ENCODE measurements at regions not wholly inside any gene's neighbourhood (a gene's known extent, or its start where the extent isn't known, plus 50 kb on each side); places are given as distances from the start of the nearest gene placed in this dataset.

- TF ChIP-seq, protein P1, sequence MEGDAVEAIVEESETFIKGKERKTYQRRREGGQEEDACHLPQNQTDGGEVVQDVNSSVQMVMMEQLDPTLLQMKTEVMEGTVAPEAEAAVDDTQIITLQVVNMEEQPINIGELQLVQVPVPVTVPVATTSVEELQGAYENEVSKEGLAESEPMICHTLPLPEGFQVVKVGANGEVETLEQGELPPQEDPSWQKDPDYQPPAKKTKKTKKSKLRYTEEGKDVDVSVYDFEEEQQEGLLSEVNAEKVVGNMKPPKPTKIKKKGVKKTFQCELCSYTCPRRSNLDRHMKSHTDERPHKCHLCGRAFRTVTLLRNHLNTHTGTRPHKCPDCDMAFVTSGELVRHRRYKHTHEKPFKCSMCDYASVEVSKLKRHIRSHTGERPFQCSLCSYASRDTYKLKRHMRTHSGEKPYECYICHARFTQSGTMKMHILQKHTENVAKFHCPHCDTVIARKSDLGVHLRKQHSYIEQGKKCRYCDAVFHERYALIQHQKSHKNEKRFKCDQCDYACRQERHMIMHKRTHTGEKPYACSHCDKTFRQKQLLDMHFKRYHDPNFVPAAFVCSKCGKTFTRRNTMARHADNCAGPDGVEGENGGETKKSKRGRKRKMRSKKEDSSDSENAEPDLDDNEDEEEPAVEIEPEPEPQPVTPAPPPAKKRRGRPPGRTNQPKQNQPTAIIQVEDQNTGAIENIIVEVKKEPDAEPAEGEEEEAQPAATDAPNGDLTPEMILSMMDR (IDR thresholded peaks at IDR 0.05; ENCODE audit: low read depth, low read length, poor library complexity, severe bottlenecking): no peak
- TF ChIP-seq EZH2phosphoT487 (IDR thresholded peaks at IDR 0.05; ENCODE audit: borderline replicate concordance, low read length): no peak
These were observed 772.2 kb upstream of the CHAC2 start for GRCh38 chr2:52995424-52995823.

Measured in DOHH2 (cell line).